ENCODE measurements at regions not wholly inside any gene's neighbourhood (a gene's known extent, or its start where the extent isn't known, plus 50 kb on each side); places are given as distances from the start of the nearest gene placed in this dataset.
"Not testable (repeated sequence)": the region's sequence is repeated elsewhere in the genome, so short reads cannot be mapped to it uniquely, and the experiment has no call there.

DNA sequence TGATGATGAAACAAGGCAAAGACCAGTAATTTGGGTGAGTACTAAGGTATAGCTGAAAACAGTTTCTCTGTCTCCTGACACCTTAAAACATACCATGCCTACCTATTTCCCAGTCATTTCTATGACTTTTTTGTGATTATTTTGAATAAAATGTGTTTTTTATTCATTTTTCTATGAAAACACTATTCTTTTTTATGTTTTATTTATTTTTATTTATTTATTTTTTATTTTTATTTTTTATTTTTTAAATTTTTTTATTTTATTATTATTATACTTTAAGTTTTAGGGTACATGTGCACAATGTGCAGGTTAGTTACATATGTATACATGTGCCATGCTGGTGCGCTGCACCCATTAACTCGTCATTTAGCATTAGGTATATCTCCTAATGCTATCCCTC, 576.8 kb upstream of the TLE4 start:
- DNase-seq (ENCODE audit: low read depth, low spot score); H2AFZ ChIP-seq (ENCODE audit: low read depth, low read length); H3K4me3 ChIP-seq (replicated peaks in 1 of 3; ENCODE audit: insufficient read depth in 1 of 3, low read depth in 1 of 3, low read length in 3 of 3); H3K27ac ChIP-seq (ENCODE audit: insufficient read depth, low read depth, low read length); H3K9me1 ChIP-seq (replicated peaks; ENCODE audit: control insufficient read depth, extremely low read depth, insufficient read depth, low read length); BruUV-seq (replicated peaks); POLR2A ChIA-PET; H3K79me2 ChIP-seq (ENCODE audit: control insufficient read depth, insufficient read depth, low read length); FAIRE-seq; H3K9ac ChIP-seq (replicated peaks; ENCODE audit: extremely low read depth, insufficient read depth, low read length); H3K27me3 ChIP-seq (ENCODE audit: control insufficient read depth in 2 of 2, insufficient read depth in 2 of 2, low read length in 2 of 2); H3K36me3 ChIP-seq (ENCODE audit: control insufficient read depth in 2 of 2, extremely low read depth in 1 of 2, insufficient read depth in 2 of 2, low read length in 2 of 2); H3K4me2 ChIP-seq (ENCODE audit: insufficient read depth, low read length); dilution Hi-C loops (cut with MboI; ENCODE audit: extremely low pct_ligation_motif_present, low sequenced_read_pairs); CTCF ChIA-PET; H3K9me3 ChIP-seq (replicated peaks; ENCODE audit: control insufficient read depth, insufficient read depth, low read length); H4K20me1 ChIP-seq (replicated peaks; ENCODE audit: control insufficient read depth, extremely low read depth, insufficient read depth, low read length): not testable (repeated sequence)
- peaks cover 23% of the 10 kb centered on the region for H3K4me1 ChIP-seq (ENCODE audit: control insufficient read depth, extremely low read depth, insufficient read depth, low read length)
- intact Hi-C loops (cut with micrococcal nuclease) = loop anchor here (5.0 kb wide), 1 partner anchor 128 kb away; no protein-coding TSS in a partner anchor

- Histone ChIP-seq H3K9ac (replicated peaks; ENCODE audit: extremely low read depth, insufficient read depth, low read length) (peak overlapping the region; percentile 23), H3K27me3 (ENCODE audit: control insufficient read depth in 2 of 2, insufficient read depth in 2 of 2, low read length in 2 of 2) (no peaks in the 10 kb centered on the region), H3K4me1 (ENCODE audit: control insufficient read depth, extremely low read depth, insufficient read depth, low read length) (peaks cover 19% of the 10 kb centered on the region), H3K27ac (ENCODE audit: insufficient read depth, low read depth, low read length) (peak overlapping the region; percentile 63), H2AFZ (ENCODE audit: low read depth, low read length) (peak overlapping the region; percentile 37), H3K9me3 (replicated peaks; ENCODE audit: control insufficient read depth, insufficient read depth, low read length) (no peaks in the 10 kb centered on the region), H3K9me1 (replicated peaks; ENCODE audit: control insufficient read depth, extremely low read depth, insufficient read depth, low read length) (no peaks in the 10 kb centered on the region), H3K36me3 (ENCODE audit: control insufficient read depth in 2 of 2, extremely low read depth in 1 of 2, insufficient read depth in 2 of 2, low read length in 2 of 2) (no peaks in the 10 kb centered on the region), H4K20me1 (replicated peaks; ENCODE audit: control insufficient read depth, extremely low read depth, insufficient read depth, low read length) (no peaks in the 10 kb centered on the region), H3K79me2 (ENCODE audit: control insufficient read depth, insufficient read depth, low read length) (no peaks in the 10 kb centered on the region), H3K4me2 (ENCODE audit: insufficient read depth, low read length) (peak overlapping the region; percentile 91), H3K4me3 (replicated peaks in 1 of 3; ENCODE audit: insufficient read depth in 1 of 3, low read depth in 1 of 3, low read length in 3 of 3) (peak overlapping the region in 1 of 3 experiments; percentile 23)
- intact Hi-C loops (cut with micrococcal nuclease) = loop anchor here (2.0 to 5.0 kb wide), 2 partner anchors 16 to 130 kb away; no protein-coding TSS in a partner anchor
- dilution Hi-C loops (cut with MboI; ENCODE audit: extremely low pct_ligation_motif_present, low sequenced_read_pairs) = no loop called here
- no TSS peak for BruUV-seq (replicated peaks)
- ChIA-PET POLR2A (no interaction called here), CTCF (interaction anchor here (1.1 kb wide), 1 partner anchor 13 kb away, joined by 4 read pairs; no protein-coding TSS in a partner anchor)
- TF ChIP-seq POLR2AphosphoS5 (IDR thresholded peaks at IDR 0.05; ENCODE audit: insufficient read depth, low read depth, low read length) (no peak), CTCF (IDR thresholded peaks at IDR 0.05; ENCODE audit: extremely low read depth in 1 of 2, insufficient read depth in 1 of 2, low read depth in 1 of 2, low read length in 2 of 2) (no peak), EZH2 (IDR thresholded peaks at IDR 0.05; ENCODE audit: borderline replicate concordance, low read depth, low read length, severe bottlenecking) (no peak), FOS (IDR thresholded peaks at IDR 0.05; ENCODE audit: borderline replicate concordance, insufficient read depth, low read length) (no peak), POLR2A (IDR thresholded peaks at IDR 0.05; ENCODE audit: low read depth, low read length) (no peak), MAX (IDR thresholded peaks at IDR 0.05; ENCODE audit: insufficient read depth, insufficient read length) (no peak), GATA2 (IDR thresholded peaks at IDR 0.05; ENCODE audit: insufficient read depth, insufficient read length, low read depth, low read length) (no peak)
- peak; percentile 81 for FAIRE-seq
- peak; percentile 85 for DNase-seq (ENCODE audit: low read depth, low spot score)
Observed at GRCh38 chr9:78997296-78997695, 574.5 kb upstream of the TLE4 start.
